ELF-1 (cell line): ENCODE measurements at regions not wholly inside any gene's neighbourhood (a gene's known extent, or its start where the extent isn't known, plus 50 kb on each side); places are given as distances from the start of the nearest gene placed in this dataset.

Experiments
- DNase-seq: peaks from one replicate; pipeline ENCODE4 v3.0.0-alpha.2; 2016; ENCODE audit warnings: low read depth, low spot score

DNA sequence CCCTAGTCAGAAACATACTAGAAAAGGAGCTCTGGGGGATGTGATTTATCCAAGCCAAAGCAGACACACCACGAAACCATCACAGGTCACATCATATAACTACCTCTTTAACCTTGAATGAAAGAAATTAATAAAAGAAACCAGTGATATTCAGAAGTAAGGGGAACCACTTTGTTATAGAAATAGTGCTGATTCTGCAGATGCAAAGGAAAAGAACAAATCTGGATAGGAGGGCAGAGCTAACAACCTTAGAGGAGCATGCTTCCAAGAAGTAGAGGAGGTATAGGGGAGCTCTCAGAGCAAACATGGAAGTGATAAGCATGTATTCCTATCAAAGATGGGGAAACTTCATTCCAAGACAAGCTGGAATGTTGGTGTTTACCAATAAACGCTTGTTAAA lies 117.0 kb upstream of the MDM1 start:
- DNase-seq: no peak

DNA sequence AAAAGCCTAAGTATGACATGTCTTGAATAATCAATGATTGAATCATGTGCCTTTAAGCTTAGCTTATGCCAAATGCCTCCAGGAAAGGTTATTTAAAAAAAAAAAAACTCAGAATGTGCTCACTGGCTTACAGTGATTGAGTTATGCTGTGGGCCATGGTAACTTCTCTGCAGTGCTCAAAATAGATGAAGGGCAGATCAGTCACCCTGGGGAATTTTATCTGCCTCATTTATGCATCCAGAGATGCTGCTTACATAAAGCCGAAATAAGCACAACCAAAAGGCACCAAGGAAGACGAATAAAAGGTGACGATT lies 118.7 kb upstream of the MDM1 start:
- no peak for DNase-seq

DNA sequence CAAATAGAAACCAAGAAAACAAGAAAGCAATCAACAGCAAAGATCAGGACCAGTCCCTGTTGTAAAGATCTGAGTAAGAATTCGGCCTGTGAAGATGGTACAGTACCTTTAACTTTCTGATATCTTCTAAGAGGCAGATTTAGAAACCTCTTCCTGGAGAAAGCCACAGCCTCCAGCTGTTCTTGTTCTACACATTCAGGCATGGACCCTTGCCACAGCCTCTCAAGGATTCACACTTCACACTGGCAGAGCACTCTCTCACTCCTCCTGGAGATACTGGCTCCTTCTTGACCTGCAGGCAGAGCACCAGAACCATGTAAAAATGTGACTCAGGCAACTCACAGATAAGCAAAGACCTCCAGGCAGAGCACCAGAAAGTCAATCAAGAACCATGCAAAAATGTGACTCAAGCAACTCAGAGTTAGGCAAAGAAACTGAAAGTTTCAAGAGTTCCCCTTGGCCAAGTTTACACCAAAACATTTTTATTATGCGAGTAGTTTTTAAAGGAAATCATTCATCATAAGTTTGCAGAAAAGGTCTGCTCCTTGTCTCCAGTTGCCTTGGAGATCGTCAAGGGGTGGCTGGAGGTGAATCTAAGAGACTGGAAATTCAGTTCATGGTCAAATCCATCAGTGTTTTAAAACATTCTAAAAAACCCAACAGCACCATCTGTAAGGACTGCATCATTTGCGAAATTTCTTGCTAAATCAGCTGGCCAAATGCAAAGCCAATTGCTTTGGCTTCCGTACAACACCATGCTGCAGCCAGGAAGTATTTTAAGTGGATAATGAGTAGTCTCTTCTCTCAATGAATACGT lies 119.3 kb upstream of the MDM1 start:
- DNase-seq: peak; percentile 79

- DNase-seq: no peak
Observed at GRCh38 chr12:68452078-68452715, 120.0 kb upstream of the MDM1 start.

DNA sequence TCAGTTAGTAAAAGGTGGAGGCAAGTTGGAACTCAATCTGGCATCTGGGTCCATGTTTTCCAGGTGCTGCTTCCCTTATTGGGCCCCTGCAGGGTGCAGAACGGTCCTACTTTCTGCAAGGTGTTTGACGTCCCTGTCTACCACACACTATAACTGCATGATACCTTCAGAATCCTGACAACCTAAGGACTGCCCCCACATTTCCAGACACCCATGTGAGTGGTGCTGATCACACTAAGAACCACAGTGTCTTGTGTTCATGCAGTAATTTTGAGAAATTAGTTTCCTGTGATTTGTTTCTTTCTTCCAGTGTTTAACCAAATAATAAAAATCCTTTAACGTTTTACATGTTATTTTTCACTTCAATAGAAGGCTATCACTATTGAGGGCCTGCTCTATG lies 121.1 kb upstream of the MDM1 start:
- no peak for DNase-seq

GRCh38 chr12:68453876-68454275 lies 121.7 kb upstream of the MDM1 start:
- no peak for DNase-seq

DNA sequence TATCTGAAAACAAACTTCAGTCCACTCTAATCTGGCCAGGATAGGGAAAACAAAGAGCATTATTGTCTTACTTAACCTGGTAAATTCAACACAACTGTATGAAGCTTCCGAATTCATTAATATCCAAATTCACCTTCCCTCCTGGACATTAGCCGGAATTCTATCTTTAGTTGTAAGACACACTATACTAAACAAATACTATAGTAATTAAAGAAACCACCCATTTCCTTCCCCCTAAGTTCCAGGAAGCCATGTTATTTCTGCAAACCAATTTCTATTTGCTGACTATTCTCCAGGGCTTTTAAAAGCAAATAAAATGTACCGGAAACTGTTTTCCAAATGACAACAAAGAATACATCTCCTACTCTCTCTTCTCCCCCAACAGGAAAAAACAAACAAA lies 122.7 kb upstream of the MDM1 start:
- DNase-seq: no peak

DNA sequence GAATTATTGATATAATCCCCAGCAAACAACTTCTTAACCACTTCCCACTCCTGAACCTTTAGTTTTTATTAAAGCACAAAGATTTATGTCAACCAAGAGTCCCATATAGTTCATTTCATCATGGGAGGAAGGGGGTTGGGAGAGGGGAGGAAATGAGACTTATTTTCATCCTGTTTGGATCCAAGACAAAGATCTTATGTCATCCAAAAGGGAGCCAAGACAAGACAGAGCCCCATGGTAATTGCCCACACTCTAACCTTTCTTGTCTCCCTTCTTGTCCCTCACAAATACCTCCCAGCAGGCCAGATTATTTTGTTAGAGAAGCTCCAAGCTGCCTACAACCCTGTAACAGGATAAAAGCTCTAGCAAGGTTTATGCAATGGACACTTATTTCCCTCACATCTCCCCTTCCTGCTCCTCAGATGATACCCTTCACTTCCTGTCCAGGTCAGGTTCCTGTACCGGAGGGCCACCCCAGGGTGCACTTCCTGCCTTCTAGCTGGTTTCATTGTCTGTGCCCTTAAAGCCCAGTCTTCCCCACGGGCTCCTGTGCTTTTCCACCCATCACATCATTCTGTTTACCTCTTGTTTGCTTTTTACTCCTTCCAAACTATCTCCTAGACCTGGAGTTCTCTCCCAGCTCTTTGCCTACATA lies 123.7 kb upstream of the MDM1 start:
- no peak for DNase-seq

- no peak for DNase-seq
Observed at GRCh38 chr12:68458866-68459265, 126.7 kb upstream of the MDM1 start.

DNA sequence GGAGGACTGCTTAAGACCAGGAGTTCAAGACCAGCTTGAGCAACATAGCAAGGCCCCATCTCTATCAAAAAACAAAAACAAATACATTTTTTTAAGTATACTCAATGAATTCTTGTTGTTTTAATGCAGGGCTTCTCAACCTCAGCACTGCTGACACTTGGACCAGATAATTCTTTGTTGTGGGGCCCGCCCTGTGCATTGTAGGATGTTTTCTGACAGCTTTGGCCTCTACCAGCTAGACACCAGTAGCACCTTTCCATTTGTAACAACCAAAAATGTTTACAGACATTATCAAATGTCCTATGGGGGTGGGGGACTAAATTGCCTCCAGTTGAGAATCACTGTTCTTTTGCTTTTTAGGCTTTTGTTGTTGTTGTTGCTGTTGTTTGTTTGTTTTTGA lies 128.1 kb upstream of the MDM1 start:
- no peak for DNase-seq

DNA sequence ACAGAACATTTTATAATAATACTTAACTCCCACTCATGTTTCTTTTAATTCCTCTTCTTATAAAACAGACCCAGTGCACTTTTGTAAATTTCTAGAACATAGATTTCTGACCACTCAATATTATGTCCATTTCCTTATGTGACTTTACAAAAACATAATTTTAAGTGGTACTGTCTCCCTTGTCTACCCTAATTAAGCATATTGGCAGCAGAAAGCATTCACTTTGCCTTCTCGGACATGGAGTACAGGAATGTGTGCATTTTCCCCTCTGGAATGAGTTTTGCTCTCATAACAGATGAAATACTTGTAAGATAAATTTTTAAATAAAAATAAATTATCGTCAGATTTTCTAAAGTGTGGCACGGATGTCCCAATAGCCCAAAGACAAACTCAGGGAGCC lies 129.5 kb upstream of the MDM1 start:
- DNase-seq: no peak

DNA sequence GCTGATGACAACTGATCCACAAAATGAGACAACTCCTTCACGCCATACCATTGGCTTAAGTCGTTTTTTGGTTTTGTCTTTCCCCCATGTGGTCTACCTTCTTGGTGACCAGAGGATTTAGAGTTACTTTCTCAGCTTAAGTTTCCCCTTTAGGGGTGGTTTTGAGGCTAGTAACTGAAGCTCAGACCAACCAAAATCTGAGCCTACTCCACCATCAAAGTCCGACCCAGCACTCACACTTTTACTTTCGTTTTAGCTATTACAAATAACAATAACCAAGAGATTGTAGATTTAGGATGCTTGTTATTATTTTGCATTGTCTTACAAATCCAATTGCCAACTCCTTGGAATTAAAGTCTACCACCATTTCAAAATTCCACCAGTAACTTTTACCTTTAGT lies 130.6 kb upstream of the MDM1 start:
- no peak for DNase-seq

GRCh38 chr12:68465227-68465626 lies 133.1 kb upstream of the MDM1 start:
- DNase-seq: no peak

DNA sequence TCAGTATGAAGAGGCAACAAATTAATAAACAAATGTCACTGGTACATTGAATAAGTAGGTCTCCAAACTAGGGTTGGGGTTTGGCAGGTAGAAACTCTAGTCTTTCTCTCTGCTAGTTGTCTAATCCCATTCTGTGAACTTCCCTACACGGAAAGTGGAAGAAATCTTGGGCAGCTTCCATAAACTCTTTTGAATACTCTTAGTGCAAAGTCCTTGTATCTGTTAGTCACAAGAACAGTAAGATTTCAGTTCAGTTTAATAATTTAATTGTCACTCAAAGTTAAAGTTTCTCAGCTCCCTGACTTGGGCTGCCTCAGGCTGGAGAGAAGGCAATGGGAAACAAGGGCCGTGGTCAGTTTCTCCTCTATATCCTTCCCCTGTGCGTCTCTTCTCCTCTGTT lies 135.4 kb upstream of the MDM1 start:
- no peak for DNase-seq

GRCh38 chr12:68468036-68468435 lies 135.9 kb upstream of the MDM1 start:
- no peak for DNase-seq

GRCh38 chr12:68469113-68469512 lies 137.0 kb upstream of the MDM1 start:
- no peak for DNase-seq

DNA sequence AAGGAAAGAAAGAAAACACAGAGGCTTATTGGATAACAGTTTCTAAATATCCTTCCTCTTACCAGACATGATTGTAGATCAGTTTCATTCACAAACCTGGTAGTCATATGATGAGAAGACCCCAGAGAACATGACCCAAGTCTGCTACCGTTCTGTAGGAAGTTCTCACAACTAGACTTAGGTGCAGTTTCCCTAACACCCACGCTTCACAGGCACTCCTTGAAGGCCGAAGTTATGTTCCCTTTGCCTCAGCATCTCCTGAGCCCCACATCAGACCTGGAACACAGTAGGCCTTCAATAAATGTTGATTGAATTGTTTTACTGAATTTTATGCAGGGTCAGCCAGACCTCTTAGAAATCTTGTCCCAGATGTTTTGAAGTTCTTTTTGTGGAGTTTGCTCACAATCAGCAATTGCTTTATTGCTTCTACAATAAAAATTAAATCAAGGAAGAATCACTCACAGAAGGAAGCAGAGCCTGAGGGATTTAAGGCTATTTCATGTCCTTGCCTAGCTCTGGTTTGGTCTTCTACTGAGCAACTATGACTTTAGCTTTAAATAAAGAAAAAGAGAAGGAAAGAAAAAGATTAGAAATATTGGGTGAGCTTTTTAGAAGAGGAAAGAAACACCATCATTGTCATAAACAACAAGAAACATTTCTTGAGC lies 138.6 kb upstream of the MDM1 start:
- DNase-seq: no peak

DNA sequence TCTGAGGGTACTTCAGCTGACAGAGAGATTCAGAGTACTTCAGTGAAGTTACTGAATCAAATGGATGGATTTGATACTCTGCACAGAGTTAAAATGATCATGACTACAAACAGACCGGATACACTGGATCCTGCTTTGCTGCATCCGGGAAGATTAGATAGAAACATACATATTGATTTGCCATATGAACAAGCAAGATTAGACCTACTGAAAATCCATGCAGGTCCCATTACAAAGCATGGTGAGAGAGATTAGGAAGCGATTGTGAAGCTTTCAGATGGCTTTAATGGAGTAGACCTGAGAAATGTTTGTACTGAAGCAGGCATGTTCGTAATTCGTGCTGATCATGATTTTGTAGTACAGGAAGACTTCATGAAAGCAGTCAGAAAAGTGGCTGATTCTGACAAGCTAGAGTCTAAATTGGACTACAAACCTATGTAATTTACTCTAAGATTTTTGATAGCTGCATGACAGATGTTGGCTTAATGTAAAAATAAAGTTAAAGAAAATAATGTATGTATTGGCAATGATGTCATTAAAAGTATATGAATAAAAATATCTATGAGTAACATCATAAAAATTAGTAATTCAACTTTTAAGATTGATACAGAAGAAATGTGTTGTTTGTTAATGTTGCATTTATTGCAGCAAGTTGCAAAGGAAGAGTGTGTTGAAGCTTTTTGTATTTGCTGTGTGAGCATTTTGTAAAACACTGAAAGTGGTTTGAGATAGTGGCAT lies 136.1 kb upstream of the RAP1B start:
- DNase-seq: no peak

- DNase-seq: no peak
Observed at GRCh38 chr12:68476794-68477193, 133.9 kb upstream of the RAP1B start.

GRCh38 chr12:68477261-68477772 lies 133.4 kb upstream of the RAP1B start:
- DNase-seq: no peak

DNA sequence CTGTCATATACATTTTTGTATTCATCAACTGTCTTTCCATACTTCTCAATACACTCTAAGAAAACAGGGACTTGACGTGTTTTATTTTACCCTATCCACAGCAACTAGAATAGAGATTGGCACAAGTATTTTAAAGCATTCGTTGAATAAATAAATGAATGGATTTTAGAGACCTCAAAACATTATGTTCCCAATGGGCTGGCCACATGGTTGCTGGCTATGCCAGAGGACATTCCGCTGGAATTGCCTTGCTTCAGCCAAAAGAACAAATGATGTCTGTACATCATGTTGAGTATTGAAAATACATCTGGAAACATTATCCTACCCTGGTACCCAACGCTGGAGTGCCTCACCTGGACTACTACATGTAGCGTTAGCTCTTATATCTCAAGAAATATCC lies 132.8 kb upstream of the RAP1B start:
- DNase-seq: no peak
